HCT116 (cell line): ENCODE measurements at regions not wholly inside any gene's neighbourhood (a gene's known extent, or its start where the extent isn't known, plus 50 kb on each side); places are given as distances from the start of the nearest gene placed in this dataset.

Source experiments
- ATAC-seq: fragments of 200-7000 bp; cut with Tn5 transposase; 2 replicates; pipeline ENCODE4 v1.9.1; 2020; ENCODE audit warnings: mild to moderate bottlenecking, moderate library complexity
- BruUV-seq: library from RNA; stranded (reverse); fragments of 400-500 nt; replicated peaks from 2 replicates; lab custom pipeline; 2021; lab: Mats Ljungman, UMichigan
- CTCF ChIA-PET: fragments of 300-600 bp; sonication (Branson Sonifier 250); formaldehyde crosslinking; loops from one replicate; lab custom pipeline; 2021; ENCODE audit warnings: antibody characterized with exemption; lab: Charles Lee
- POLR2A ChIA-PET: fragments of 300-600, 350-600 bp; sonication (Branson Sonifier 250); formaldehyde crosslinking; loops from one replicate; lab custom pipeline; 2021; ENCODE audit warnings: antibody characterized with exemption; lab: Charles Lee
- RAD21 ChIA-PET, 2 experiments: fragments of 300-600 bp; sonication (Branson Sonifier 250); formaldehyde crosslinking; loops; one replicate each; lab custom pipeline; 2023; ENCODE audit warnings: low total read pairs in 2 of 2; ENCODE audit not compliant: uncharacterized antibody in 2 of 2, unreplicated experiment in 2 of 2, low non-redundant PET in 1 of 2; lab: Charles Lee
- DNase-seq: peaks from one replicate; pipeline ENCODE4 v3.0.0-alpha.2; 2010; ENCODE audit warnings: low read depth, low spot score
- H2AFZ ChIP-seq: fragments of 200-600 bp; shearing (Covaris generic), sonication (generic); 2 replicates; pipeline ENCODE4 v1.6.1; 2017; ENCODE audit warnings: low read depth, mixed run types, mixed read lengths, antibody characterized with exemption, low read length; ENCODE audit not compliant: poor library complexity, severe bottlenecking
- H3K27ac ChIP-seq: 2 replicates; pipeline ENCODE4 v1.5.1; 2012; ENCODE audit warnings: low read depth, low read length
- H3K27me3 ChIP-seq: fragments of 200-600 bp; sonication (generic); 2 replicates; pipeline ENCODE4 v1.6.1; 2016; ENCODE audit warnings: mixed run types, low read length, mixed read lengths; ENCODE audit not compliant: insufficient read depth
- H3K36me3 ChIP-seq, 2 experiments: fragments of 200-500 bp in 1 of 2; fragments of 200-600 bp in 1 of 2; sonication (Bioruptor generic) in 1 of 2; sonication (generic) in 1 of 2; 2 replicates each; pipeline versions ENCODE4 v1.5.1 to v1.6.1; 2014 to 2016; ENCODE audit warnings: low read length in 2 of 2, inconsistent platforms in 1 of 2, mixed read lengths in 1 of 2, mixed run types in 1 of 2; ENCODE audit not compliant: insufficient read depth in 2 of 2, control insufficient read depth in 1 of 2
- H3K4me1 ChIP-seq, 2 experiments: fragments of 200-600 bp in 1 of 2; sonication (generic) in 1 of 2; 2 replicates each; pipeline versions ENCODE4 v1.5.1 to v1.6.1; 2012 to 2017; ENCODE audit warnings: low read length in 2 of 2, inconsistent platforms in 1 of 2, mild to moderate bottlenecking in 1 of 2, mixed read lengths in 1 of 2, mixed run types in 1 of 2, moderate library complexity in 1 of 2; ENCODE audit not compliant: insufficient read depth in 2 of 2, control insufficient read depth in 1 of 2
- H3K4me2 ChIP-seq: fragments of 200-600 bp; sonication (generic); 2 replicates; pipeline ENCODE4 v1.6.1; 2017; ENCODE audit warnings: mixed run types, low read length, mixed read lengths
- H3K4me3 ChIP-seq, 2 experiments: fragments of 200-600 bp in 1 of 2; sonication (generic) in 1 of 2; replicated peaks in 1 of 2; 2 replicates each; pipeline ENCODE4 v1.5.1; 2011 to 2016; ENCODE audit warnings: low read length in 2 of 2, control low read depth in 1 of 2, low read depth in 1 of 2, mild to moderate bottlenecking in 1 of 2, mixed read lengths in 1 of 2, mixed run types in 1 of 2
- H3K79me2 ChIP-seq: fragments of 200-600 bp; sonication (generic); 2 replicates; pipeline ENCODE4 v1.6.1; 2017; ENCODE audit warnings: mild to moderate bottlenecking, mixed run types, low read length, moderate library complexity, mixed read lengths; ENCODE audit not compliant: insufficient read depth
- H3K9ac ChIP-seq: fragments of 200-600 bp; sonication (generic); 2 replicates; pipeline ENCODE4 v1.6.1; 2016; ENCODE audit warnings: low read length, mixed read lengths
- H3K9me2 ChIP-seq: fragments of 200-600 bp; sonication (generic), shearing (Covaris generic); 2 replicates; pipeline ENCODE4 v1.6.1; 2017; ENCODE audit warnings: mixed run types, mild to moderate bottlenecking, moderate library complexity; ENCODE audit not compliant: insufficient read depth
- H3K9me3 ChIP-seq, 2 experiments: fragments of 200-500 bp in 1 of 2; fragments of 200-600 bp in 1 of 2; sonication (Bioruptor generic) in 1 of 2; sonication (generic) in 1 of 2; 2 replicates each; pipeline ENCODE4 v1.6.1; 2014 to 2017; ENCODE audit warnings: low read length in 2 of 2, mixed read lengths in 2 of 2, inconsistent platforms in 1 of 2, low read depth in 1 of 2, mild to moderate bottlenecking in 1 of 2, mixed run types in 1 of 2, moderate library complexity in 1 of 2; ENCODE audit not compliant: control insufficient read depth in 1 of 2, insufficient read depth in 1 of 2
- H4K20me1 ChIP-seq: fragments of 200-600 bp; sonication (generic), shearing (Covaris generic); 2 replicates; pipeline ENCODE4 v1.6.1; 2017; ENCODE audit warnings: mixed run types, mild to moderate bottlenecking, moderate library complexity; ENCODE audit not compliant: insufficient read depth
- CEBPB ChIP-seq: IDR thresholded peaks from 2 replicates; pipeline ENCODE4 v1.6.1; 2012; ENCODE audit warnings: low read depth
- EGR1 ChIP-seq: IDR thresholded peaks from 2 replicates; pipeline ENCODE4 v1.6.1; 2012; ENCODE audit warnings: low read depth
- EZH2 ChIP-seq: fragments of 200-600 bp; sonication (generic); IDR thresholded peaks from 2 replicates; pipeline ENCODE4 v1.6.1; 2017; ENCODE audit warnings: antibody characterized with exemption, mixed run types
- EZH2phosphoT487 ChIP-seq: fragments of 200-600 bp; IDR thresholded peaks from 2 replicates; pipeline ENCODE4 v1.6.1; 2018; ENCODE audit warnings: antibody characterized with exemption, borderline replicate concordance
- POLR2AphosphoS5 ChIP-seq: IDR thresholded peaks from 2 replicates; pipeline ENCODE4 v1.6.1; 2011; ENCODE audit warnings: mild to moderate bottlenecking, low read depth, low read length, moderate library complexity
- REST ChIP-seq: IDR thresholded peaks from 2 replicates; pipeline ENCODE4 v1.6.1; 2012; ENCODE audit warnings: low read depth
- SP1 ChIP-seq: IDR thresholded peaks from 2 replicates; pipeline ENCODE4 v1.6.1; 2012; ENCODE audit warnings: low read depth
- SRF ChIP-seq: IDR thresholded peaks from 2 replicates; pipeline ENCODE4 v1.6.1; 2012; ENCODE audit warnings: low read depth
- TCF7L2 ChIP-seq: IDR thresholded peaks from 2 replicates; pipeline ENCODE4 v1.7.0; 2011; ENCODE audit warnings: borderline replicate concordance, inconsistent platforms; ENCODE audit not compliant: insufficient read depth, insufficient read length; ENCODE audit errors: extremely low read depth
- intact Hi-C: fragments of 100-400 bp; cut with micrococcal nuclease; formaldehyde crosslinking; loops from 2 replicates; pipeline ENCODE4 v1.10.0; 2022
- TF ChIP-seq, protein P1 (sequence below): IDR thresholded peaks from 2 replicates; pipeline ENCODE4 v1.6.1; 2012
- TF ChIP-seq, protein P2 (sequence below): IDR thresholded peaks from 2 replicates; pipeline ENCODE4 v1.6.1; 2011; ENCODE audit warnings: mild to moderate bottlenecking, low read length, moderate library complexity; ENCODE audit not compliant: insufficient replicate concordance; ENCODE audit errors: extremely low read depth
- TF ChIP-seq, protein P3 (sequence below): IDR thresholded peaks from 2 replicates; pipeline ENCODE4 v1.6.1; 2012

GRCh38 chr6:85810558-85810957 lies 167.9 kb upstream of the SYNCRIP start (continued):
- TF ChIP-seq REST: no peak

DNA sequence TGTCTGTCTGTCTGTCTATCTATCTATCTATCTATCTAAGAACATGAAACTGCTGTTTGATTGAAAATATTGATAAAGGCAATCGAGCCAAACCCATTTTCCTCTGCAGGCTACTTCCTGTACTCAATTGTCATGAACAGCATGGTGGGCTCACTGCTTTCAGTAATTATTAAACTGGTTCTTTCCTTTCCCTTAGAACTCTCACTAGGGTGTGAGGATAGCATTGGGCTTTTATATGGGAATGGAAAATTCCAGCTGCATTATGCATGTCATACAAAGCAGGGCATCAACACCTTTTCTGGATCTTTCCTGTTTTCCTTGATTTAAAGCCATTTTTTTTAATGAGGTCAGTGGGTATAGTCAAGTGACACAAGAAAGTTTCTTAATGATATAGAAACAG lies 161.0 kb upstream of the SYNCRIP start:
- H3K4me1 ChIP-seq: no peaks in the 10 kb centered on the region
- H2AFZ ChIP-seq: no peak overlapping the region
- H3K36me3 ChIP-seq: no peaks in the 10 kb centered on the region
- ChIA-PET POLR2A (no interaction called here), CTCF (no interaction called here), RAD21 (no interaction called here)
- DNase-seq: no peak
- BruUV-seq: no TSS peak
- no peaks in the 10 kb centered on the region for H3K9me2 ChIP-seq
- no peaks in the 10 kb centered on the region for H3K9me3 ChIP-seq
- H3K4me3 ChIP-seq: no peak overlapping the region
- no peak overlapping the region for H3K4me2 ChIP-seq
- no peaks in the 10 kb centered on the region for H3K79me2 ChIP-seq
- H4K20me1 ChIP-seq: no peaks in the 10 kb centered on the region
- no peaks in the 10 kb centered on the region for H3K27me3 ChIP-seq
- intact Hi-C loops: no loop called here
- TF ChIP-seq, protein P1, sequence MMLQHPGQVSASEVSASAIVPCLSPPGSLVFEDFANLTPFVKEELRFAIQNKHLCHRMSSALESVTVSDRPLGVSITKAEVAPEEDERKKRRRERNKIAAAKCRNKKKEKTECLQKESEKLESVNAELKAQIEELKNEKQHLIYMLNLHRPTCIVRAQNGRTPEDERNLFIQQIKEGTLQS: no peak
- no peak for ATAC-seq
- H3K27ac ChIP-seq: no peak overlapping the region
- no peak overlapping the region for H3K9ac ChIP-seq

- ChIA-PET CTCF (no interaction called here), RAD21 (no interaction called here), POLR2A (no interaction called here)
- Histone ChIP-seq H3K79me2 (no peaks in the 10 kb centered on the region), H2AFZ (no peak overlapping the region), H4K20me1 (no peaks in the 10 kb centered on the region), H3K36me3 (no peaks in the 10 kb centered on the region), H3K27me3 (no peaks in the 10 kb centered on the region), H3K4me2 (no peak overlapping the region), H3K9ac (no peak overlapping the region), H3K9me2 (no peaks in the 10 kb centered on the region), H3K4me3 (no peak overlapping the region), H3K27ac (no peak overlapping the region), H3K9me3 (no peaks in the 10 kb centered on the region), H3K4me1 (no peaks in the 10 kb centered on the region)
- intact Hi-C loops: no loop called here
- no TSS peak for BruUV-seq
- DNase-seq (no peak), ATAC-seq (no peak)
- no peak for TF ChIP-seq EZH2phosphoT487
- TF ChIP-seq CEBPB: no peak
- TF ChIP-seq, protein P2, sequence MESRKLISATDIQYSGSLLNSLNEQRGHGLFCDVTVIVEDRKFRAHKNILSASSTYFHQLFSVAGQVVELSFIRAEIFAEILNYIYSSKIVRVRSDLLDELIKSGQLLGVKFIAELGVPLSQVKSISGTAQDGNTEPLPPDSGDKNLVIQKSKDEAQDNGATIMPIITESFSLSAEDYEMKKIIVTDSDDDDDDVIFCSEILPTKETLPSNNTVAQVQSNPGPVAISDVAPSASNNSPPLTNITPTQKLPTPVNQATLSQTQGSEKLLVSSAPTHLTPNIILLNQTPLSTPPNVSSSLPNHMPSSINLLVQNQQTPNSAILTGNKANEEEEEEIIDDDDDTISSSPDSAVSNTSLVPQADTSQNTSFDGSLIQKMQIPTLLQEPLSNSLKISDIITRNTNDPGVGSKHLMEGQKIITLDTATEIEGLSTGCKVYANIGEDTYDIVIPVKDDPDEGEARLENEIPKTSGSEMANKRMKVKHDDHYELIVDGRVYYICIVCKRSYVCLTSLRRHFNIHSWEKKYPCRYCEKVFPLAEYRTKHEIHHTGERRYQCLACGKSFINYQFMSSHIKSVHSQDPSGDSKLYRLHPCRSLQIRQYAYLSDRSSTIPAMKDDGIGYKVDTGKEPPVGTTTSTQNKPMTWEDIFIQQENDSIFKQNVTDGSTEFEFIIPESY: no peak
- no peak for TF ChIP-seq SP1
- TF ChIP-seq POLR2AphosphoS5: no peak
- TF ChIP-seq TCF7L2: no peak
- TF ChIP-seq, protein P3, sequence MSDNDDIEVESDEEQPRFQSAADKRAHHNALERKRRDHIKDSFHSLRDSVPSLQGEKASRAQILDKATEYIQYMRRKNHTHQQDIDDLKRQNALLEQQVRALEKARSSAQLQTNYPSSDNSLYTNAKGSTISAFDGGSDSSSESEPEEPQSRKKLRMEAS: no peak
- TF ChIP-seq EGR1: no peak
- TF ChIP-seq SRF: no peak
- TF ChIP-seq EZH2: no peak
These were observed 159.5 kb upstream of the SYNCRIP start for GRCh38 chr6:85802162-85802561.
